GM19328 (cell line): ENCODE measurements at regions not wholly inside any gene's neighbourhood (a gene's known extent, or its start where the extent isn't known, plus 50 kb on each side); places are given as distances from the start of the nearest gene placed in this dataset.
"Not testable (repeated sequence)": the region's sequence is repeated elsewhere in the genome, so short reads cannot be mapped to it uniquely, and the experiment has no call there.

Experiments used
- ATAC-seq: cut with Tn5 transposase; IDR thresholded peaks from one replicate; pipeline ENCODE4 v1.9.1; 2021; ENCODE audit warnings: mild to moderate bottlenecking, moderate library complexity; ENCODE audit not compliant: unreplicated experiment

DNA sequence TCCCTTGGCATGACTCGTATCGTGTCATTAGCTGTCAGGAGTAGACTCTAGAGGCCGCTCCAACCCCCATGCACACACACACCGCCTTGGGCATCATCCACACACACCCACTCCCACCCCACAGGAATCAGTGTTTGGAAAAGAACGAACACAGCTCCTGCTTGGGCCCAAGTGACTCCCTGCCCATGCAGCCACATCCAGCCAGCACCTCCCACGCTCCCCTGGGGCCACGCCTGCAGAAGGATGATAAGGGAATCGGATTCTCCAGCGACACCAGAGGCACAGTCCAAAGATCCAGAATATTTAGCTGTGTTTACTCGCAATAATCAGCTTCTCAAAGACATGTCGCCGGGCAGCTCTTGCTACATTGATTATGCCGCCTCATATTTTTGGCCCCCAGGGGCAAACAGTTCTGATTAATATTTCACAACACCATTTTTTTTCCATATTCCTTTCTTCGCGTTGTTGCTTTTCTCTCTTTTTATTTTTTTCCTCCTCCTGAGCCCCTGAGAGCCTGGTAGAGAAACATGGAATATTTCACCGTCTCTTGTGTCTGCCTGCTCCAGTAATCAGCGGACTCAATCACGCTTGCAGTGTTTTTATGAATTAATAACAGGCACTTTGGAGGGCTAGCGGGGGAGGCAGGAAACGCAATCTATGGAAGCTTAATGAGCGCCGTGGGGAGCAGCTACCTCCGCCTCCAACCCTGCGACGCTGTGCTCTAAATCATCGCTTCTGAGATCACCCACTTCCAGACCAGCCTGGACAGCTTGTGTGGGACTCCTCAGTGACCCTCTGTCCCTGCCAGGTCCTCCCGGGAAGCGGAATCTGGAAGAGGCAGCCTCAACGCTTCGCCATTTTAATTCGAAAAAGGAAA is 221.4 kb downstream of the TLE3 start:
- ATAC-seq, result no peak

- ATAC-seq, result not testable (repeated sequence)
Observed at GRCh38 chr15:69879963-69880362, 217.8 kb downstream of the TLE3 start.

GRCh38 chr15:69880571-69881301 is 217.0 kb downstream of the TLE3 start:
- ATAC-seq, result no peak

- no peak for ATAC-seq
Observed at GRCh38 chr15:69881302-69881670, 216.4 kb downstream of the TLE3 start.

- ATAC-seq, result no peak
Observed at GRCh38 chr15:69881766-69882165, 216.0 kb downstream of the TLE3 start.

DNA sequence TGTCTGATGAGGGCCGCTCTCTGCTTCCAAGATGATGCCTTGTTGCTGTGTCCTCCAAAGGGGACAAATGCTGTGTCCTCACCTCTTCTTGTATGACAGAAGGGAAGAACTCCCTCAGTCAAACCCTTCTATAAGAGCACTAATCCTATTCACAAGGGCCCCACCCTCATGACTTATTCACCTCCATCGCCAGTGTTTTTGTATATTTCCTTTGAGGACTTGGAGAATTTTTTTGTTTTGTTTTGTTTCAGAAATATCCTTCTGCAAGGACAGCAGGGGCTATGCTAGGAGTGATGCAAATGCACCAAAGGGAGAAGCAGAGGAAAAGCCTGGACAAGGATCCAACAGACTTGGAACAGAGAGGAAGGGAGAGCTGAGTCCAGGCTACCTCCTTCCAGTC is 214.4 kb downstream of the TLE3 start:
- no peak for ATAC-seq

DNA sequence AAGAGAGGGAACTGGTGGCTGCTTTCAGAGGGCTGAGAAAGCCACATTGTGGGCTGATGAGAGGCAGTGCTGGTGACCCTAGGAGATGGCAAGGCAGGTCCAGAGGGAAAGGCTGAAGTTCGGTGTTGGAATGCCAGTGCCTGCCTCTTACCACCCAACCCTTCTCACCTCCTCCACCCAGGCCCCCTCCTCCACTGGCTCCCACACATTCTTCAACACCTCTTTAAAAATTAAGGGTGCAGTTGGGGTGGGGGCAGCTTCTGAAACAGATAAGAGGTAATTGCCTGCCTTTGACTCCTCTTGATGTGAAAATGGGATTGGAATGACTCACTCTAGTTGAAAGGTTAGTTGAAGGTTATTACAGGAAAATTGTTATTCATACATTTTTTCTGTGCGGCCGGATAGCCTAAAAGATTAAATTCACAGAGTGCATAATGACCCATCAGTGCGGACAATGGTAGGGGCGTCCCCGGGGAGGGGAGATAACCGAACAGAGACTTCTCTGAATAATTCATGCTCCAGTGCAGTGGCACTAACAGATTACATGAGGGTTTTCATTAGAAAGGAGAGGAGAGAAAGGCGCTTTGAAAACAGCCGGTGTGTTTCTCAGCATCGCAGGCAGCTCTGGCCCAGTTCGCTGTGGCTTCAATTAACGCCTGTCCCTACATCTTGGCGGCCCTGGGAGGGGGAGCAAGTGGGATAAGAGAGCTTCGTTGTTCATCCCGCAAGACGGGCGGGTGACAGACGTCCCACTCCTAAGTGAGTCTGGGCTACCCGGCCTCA is 212.4 kb downstream of the TLE3 start:
- ATAC-seq, result no peak

DNA sequence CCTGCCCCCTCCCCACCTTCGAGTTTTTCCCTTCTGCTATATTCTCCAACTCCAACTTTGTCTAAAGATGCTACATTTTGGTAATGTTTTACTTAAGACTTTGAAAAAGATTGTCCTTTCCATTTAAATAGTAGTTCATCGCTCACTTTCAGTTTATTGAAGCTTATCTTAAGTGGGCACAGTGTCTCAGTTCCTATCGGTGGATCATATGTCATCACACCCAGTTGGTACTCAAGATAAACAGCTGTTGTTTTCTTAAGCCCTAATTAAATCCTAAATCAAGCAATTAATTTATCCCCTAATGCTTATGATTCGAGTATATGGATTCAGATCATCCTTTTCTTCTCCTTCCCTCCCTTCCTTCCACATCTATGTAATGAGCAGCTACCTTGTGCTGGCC is 210.7 kb downstream of the TLE3 start:
- ATAC-seq, result no peak

GRCh38 chr15:69887553-69887952 is 210.2 kb downstream of the TLE3 start:
- no peak for ATAC-seq

- no peak for ATAC-seq
Observed at GRCh38 chr15:69888406-69888805, 209.3 kb downstream of the TLE3 start.

GRCh38 chr15:69891070-69891536 is 206.6 kb downstream of the TLE3 start:
- ATAC-seq, result no peak

GRCh38 chr15:69891606-69892005 is 206.1 kb downstream of the TLE3 start:
- ATAC-seq, result no peak

DNA sequence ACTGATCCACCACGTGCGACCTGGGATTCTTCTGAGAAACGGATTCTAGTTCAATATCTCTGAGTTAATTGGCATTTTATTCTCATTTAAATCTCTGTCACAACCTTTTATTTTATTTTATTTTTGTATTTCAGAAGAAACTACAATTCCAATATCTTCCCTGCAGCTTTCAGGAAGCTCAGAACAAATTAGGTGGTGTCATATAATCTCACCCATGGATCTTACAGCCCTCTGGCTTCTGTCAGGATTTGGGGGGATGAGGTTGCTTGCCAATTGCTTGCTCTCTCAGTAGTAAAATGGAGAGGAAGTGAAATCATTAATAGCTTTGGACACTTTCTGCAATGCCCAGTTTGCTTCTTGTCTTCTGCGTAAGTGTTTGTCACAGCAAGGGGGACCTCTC is 205.4 kb downstream of the TLE3 start:
- no peak for ATAC-seq

DNA sequence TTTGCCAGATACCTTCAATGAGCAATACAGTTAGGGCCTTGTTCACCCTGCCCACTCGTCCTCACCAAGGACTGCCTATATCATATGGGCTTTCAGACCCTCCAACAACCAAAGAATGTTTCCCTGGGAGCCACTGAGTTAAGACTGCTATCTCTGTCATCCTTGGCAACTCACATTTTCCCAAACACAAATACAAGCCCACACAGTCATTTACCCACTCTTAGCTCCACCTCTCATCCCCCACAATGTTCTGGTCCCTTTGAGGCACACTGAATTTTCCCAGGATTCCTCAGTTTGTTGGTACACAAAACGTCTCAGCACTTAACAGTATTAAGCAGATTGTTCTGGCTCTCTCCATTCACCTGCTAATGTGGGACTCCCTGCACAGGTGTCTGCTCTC is 204.6 kb downstream of the TLE3 start:
- no peak for ATAC-seq

DNA sequence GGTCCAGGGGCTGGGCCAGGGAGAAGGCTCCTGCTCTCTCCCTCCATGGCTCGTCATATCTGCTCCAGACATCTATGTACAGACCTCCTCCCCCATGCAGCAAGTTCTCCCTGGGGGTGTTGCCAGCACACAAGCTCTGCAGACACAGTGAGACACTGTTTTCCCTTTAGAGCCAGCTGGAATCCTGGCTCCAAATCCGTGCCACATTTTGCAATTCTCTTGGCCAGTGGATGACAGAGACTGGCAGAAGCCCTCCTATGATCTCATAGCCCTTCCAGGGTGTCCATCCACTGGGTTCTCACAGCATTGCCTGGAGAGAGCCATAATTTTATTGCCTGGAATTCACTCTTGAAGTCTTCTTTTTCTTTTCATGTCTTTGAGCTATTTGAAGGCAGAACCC is 203.9 kb downstream of the TLE3 start:
- ATAC-seq, result no peak

DNA sequence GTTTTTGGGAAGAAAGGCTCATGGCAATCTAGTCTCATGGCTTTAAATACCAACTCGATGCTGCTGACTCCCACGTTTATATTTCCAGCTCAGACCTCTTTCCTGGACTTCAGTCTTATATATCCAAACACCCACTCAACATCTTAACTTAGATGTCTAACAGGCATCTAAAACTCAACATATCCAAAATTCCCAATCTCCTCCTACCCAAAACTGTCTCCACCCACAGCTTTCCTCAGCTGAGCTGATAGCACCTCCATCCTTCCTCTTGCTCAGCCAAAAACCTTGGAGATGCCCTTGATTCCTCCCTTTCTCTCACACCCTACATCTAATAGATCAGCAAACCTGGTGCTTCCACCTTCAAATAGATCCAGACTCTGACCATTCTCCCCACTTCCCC is 202.5 kb downstream of the TLE3 start:
- ATAC-seq, result no peak

DNA sequence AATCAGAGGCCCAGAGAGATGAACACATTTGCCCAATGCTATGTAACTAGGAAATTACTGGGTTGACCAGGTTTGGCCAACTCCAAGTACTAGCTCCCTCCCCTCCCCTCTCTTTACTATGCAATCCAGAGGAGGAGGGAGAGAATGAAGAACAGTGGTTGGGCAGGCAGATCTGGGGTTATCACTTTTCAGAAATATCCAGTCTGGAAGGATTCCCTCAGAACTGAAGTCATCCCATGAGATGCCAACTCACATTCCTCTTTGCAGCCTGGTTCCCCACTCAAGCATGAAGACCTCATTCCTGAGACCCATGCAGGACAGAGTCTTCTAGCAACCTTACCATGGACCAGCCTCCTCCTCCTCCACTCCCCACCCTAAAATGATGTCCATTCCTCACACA is 201.1 kb downstream of the TLE3 start:
- no peak for ATAC-seq

DNA sequence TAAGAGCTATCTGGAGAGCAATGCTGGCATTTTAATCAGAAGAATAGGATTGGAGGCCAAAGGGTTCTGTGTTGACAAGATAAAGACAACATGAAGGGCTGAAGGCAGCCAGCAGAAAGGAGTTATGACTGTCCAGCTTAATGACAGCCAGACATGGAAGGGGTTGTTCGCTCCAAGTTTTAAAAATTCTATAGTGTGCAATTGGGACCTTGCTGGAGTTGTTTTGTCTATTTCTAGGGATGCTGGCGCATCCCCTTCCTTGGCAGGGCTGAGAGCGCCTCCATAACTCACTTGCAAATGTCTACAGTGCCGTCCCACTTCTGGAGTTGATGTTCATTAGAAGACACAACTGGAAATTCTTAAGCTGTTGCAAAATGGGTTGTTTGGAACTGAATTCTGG is 200.7 kb downstream of the TLE3 start:
- ATAC-seq, result no peak

DNA sequence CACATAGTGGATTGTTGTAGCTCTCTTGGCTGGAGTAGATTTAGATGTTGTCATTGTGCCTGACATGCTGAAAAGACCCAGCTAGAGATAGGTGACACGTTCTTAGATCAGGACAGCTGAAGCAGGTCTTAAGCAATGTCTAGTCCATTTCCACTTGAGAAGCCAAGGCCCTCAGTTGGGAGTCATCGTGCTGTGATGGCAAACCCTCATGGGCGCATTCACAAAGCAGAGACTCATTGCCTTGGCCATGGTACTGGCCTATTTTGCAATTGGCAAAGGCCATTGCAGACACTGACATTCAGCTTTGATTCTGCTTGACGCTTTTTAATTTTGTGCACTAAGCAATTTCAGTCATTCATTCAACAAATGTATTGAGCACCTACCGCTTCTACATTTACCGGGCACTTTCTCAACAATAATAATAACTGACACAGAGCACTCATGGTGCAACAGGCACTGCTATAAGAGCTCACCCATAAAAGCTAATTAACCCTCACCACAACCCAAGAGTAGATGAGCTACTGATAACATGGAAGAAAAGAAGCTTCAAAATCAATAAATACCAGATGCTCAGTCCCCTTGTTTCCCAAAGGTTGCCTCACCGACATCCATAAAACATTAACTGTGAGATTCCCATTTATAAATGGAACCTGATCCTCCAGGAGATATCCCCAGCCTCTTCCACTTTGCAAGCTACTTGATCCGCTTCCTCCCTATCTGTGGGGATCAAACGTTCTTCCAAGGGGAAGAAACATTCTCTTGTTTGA is 200.1 kb downstream of the TLE3 start:
- ATAC-seq, result no peak

DNA sequence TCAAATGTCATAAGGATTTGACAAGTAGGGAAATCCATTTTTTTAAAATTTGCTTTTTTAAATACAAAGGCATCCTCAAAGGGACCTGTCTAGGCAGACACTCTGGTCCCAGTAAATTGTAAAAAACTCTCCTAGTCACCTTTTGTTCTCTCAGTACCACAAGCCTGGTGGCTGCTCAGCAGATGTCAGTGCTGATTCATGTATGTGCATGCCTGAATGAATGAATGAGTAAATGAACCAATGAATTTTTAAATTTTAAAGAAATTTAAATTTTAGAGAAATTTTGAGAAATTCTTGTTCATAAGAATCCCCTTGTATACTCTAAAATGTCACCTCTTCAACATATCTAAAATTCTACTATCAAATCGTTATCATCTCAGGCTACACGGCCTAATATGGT is 199.5 kb downstream of the TLE3 start:
- ATAC-seq, result no peak
